Frontal cortex (tissue), 3 donors: ENCODE measurements at regions not wholly inside any gene's neighbourhood (a gene's known extent, or its start where the extent isn't known, plus 50 kb on each side); places are given as distances from the start of the nearest gene placed in this dataset.
A peak's percentile ranks its signal among the peaks of the same experiment; 100 is the strongest.
"Not testable (repeated sequence)": the region's sequence is repeated elsewhere in the genome, so short reads cannot be mapped to it uniquely, and the experiment has no call there.

Experiments
- DNase-seq, 2 donors: peaks; one replicate each; pipeline ENCODE4 v3.0.0; 2012; ENCODE audit warnings: low spot score in 2 of 2
- FAIRE-seq: peaks from 2 replicates; lab custom pipeline; 2012; peaks lifted over from hg19 to GRCh38; lab: Jason Lieb, UNC
- donor health status: control.
- donor health status: control.
- donor health status: control.

- no peak for FAIRE-seq
Observed at GRCh38 chr3:159319156-159319555, 517.3 kb downstream of the MFSD1 start.

GRCh38 chr3:159322322-159322939 is 520.6 kb downstream of the MFSD1 start:
- no peak for FAIRE-seq
- DNase-seq, result no peak

More at GRCh38 chr3:159319156-159319555, 517.3 kb downstream of the MFSD1 start:
- no peak for DNase-seq

- no peak for DNase-seq
- no peak for FAIRE-seq
Observed at GRCh38 chr3:159323848-159324247, 522.0 kb downstream of the MFSD1 start.

GRCh38 chr3:159326998-159327397 is 525.1 kb downstream of the MFSD1 start:
- DNase-seq (no peak), FAIRE-seq (no peak)

- FAIRE-seq, result no peak
- DNase-seq, result no peak
Observed at GRCh38 chr3:159332535-159333099, 530.8 kb downstream of the MFSD1 start.

- DNase-seq (no peak), FAIRE-seq (no peak)
Observed at GRCh38 chr3:159339131-159339530, 537.3 kb downstream of the MFSD1 start.

GRCh38 chr3:159340877-159341500 is 539.1 kb downstream of the MFSD1 start:
- DNase-seq (no peak), FAIRE-seq (no peak)

GRCh38 chr3:159346271-159346903 is 544.5 kb downstream of the MFSD1 start:
- FAIRE-seq (no peak), DNase-seq (no peak)

GRCh38 chr3:159348431-159348830 is 546.6 kb downstream of the MFSD1 start:
- DNase-seq (no peak), FAIRE-seq (no peak)

GRCh38 chr3:159356606-159357005 is 554.8 kb downstream of the MFSD1 start:
- peak in 1 of 2 donors; percentile 2 for DNase-seq
- no peak for FAIRE-seq

GRCh38 chr3:159364511-159364910 is 562.7 kb downstream of the MFSD1 start:
- DNase-seq, result no peak
- FAIRE-seq, result no peak

- FAIRE-seq (no peak), DNase-seq (no peak)
Observed at GRCh38 chr3:159366476-159366875, 564.6 kb downstream of the MFSD1 start.

GRCh38 chr3:159371961-159372360 is 570.1 kb downstream of the MFSD1 start:
- no peak for FAIRE-seq
- no peak for DNase-seq

GRCh38 chr3:159378396-159379194 is 576.7 kb downstream of the MFSD1 start:
- FAIRE-seq (no peak), DNase-seq (no peak)

- DNase-seq (no peak), FAIRE-seq (no peak)
Observed at GRCh38 chr3:159380891-159381290, 579.0 kb downstream of the MFSD1 start.

- no peak for DNase-seq
- no peak for FAIRE-seq
Observed at GRCh38 chr3:159390656-159391212, 588.9 kb downstream of the MFSD1 start.

- not testable (repeated sequence) for FAIRE-seq, DNase-seq
Observed at GRCh38 chr3:159397683-159398082, 591.0 kb upstream of the IL12A start.

GRCh38 chr3:159401069-159401468 is 587.6 kb upstream of the IL12A start:
- FAIRE-seq (no peak), DNase-seq (no peak)

GRCh38 chr3:159409711-159410110 is 578.9 kb upstream of the IL12A start:
- not testable (repeated sequence) for DNase-seq, FAIRE-seq

GRCh38 chr3:159413319-159413718 is 575.3 kb upstream of the IL12A start:
- FAIRE-seq (no peak), DNase-seq (no peak)
